Astrocyte (in vitro differentiated cells and primary cell): ENCODE measurements at regions not wholly inside any gene's neighbourhood (a gene's known extent, or its start where the extent isn't known, plus 50 kb on each side); places are given as distances from the start of the nearest gene placed in this dataset.
"Not testable (repeated sequence)": the region's sequence is repeated elsewhere in the genome, so short reads cannot be mapped to it uniquely, and the experiment has no call there.

Experiments
- DNase-seq: peaks from one replicate; pipeline ENCODE4 v3.0.0-alpha.2; 2010; ENCODE audit warnings: low read depth
- FAIRE-seq: peaks from 2 replicates; lab custom pipeline; 2011; peaks lifted over from hg19 to GRCh38; lab: Jason Lieb, UNC
- H2AFZ ChIP-seq: 2 replicates; pipeline ENCODE4 v1.6.0; 2012; ENCODE audit warnings: low read depth, low read length, inconsistent platforms
- H3K27ac ChIP-seq: 2 replicates; pipeline ENCODE4 v1.5.1; 2011; ENCODE audit warnings: low read depth, low read length, inconsistent platforms
- H3K27me3 ChIP-seq: 2 replicates; pipeline ENCODE4 v1.6.0; 2011; ENCODE audit warnings: low read length, inconsistent platforms; ENCODE audit not compliant: insufficient read depth
- H3K36me3 ChIP-seq: 2 replicates; pipeline ENCODE4 v1.5.1; 2011; ENCODE audit warnings: low read length, inconsistent platforms; ENCODE audit not compliant: insufficient read depth
- H3K4me1 ChIP-seq: 2 replicates; pipeline ENCODE4 v1.5.1; 2011; ENCODE audit warnings: low read length, inconsistent platforms; ENCODE audit not compliant: insufficient read depth
- H3K4me2 ChIP-seq: 2 replicates; pipeline ENCODE4 v1.6.0; 2012; ENCODE audit warnings: low read length, inconsistent platforms
- H3K4me3 ChIP-seq: 2 replicates; pipeline ENCODE4 v1.5.1; 2011; ENCODE audit warnings: low read depth, mild to moderate bottlenecking, low read length, inconsistent platforms; ENCODE audit not compliant: insufficient read depth
- H3K79me2 ChIP-seq: 2 replicates; pipeline ENCODE4 v1.6.0; 2012; ENCODE audit warnings: mild to moderate bottlenecking, low read length, inconsistent platforms; ENCODE audit not compliant: insufficient read depth
- H3K9ac ChIP-seq: 2 replicates; pipeline ENCODE4 v1.6.0; 2012; ENCODE audit warnings: mild to moderate bottlenecking, low read length, inconsistent platforms
- H3K9me3 ChIP-seq: 2 replicates; pipeline ENCODE4 v1.5.1; 2012; ENCODE audit warnings: low read depth, mild to moderate bottlenecking, low read length, inconsistent platforms; ENCODE audit not compliant: insufficient read depth
- H4K20me1 ChIP-seq: 2 replicates; pipeline ENCODE4 v1.6.0; 2012; ENCODE audit warnings: low read length, inconsistent platforms; ENCODE audit not compliant: insufficient read depth
- H3K27ac Mint-ChIP-seq: one replicate; pipeline ENCODE4 v1.8.0; 2021; ENCODE audit warnings: mild to moderate bottlenecking, mixed read lengths; ENCODE audit not compliant: unreplicated experiment
- H3K27me3 Mint-ChIP-seq: one replicate; pipeline ENCODE4 v1.8.0; 2021; ENCODE audit warnings: low read depth, mixed read lengths; ENCODE audit not compliant: unreplicated experiment
- H3K36me3 Mint-ChIP-seq: one replicate; pipeline ENCODE4 v1.8.0; 2021; ENCODE audit warnings: low read depth, mixed read lengths; ENCODE audit not compliant: unreplicated experiment
- H3K4me1 Mint-ChIP-seq: one replicate; pipeline ENCODE4 v1.8.0; 2021; ENCODE audit warnings: low read depth, mixed read lengths; ENCODE audit not compliant: unreplicated experiment
- H3K4me3 Mint-ChIP-seq: one replicate; pipeline ENCODE4 v1.8.0; 2021; ENCODE audit warnings: mild to moderate bottlenecking, moderate library complexity, mixed read lengths; ENCODE audit not compliant: unreplicated experiment
- H3K9me3 Mint-ChIP-seq: one replicate; pipeline ENCODE4 v1.8.0; 2021; ENCODE audit warnings: mild to moderate bottlenecking, mixed read lengths; ENCODE audit not compliant: unreplicated experiment
- EZH2 ChIP-seq: IDR thresholded peaks from 2 replicates; pipeline ENCODE4 v1.6.1; 2012; ENCODE audit warnings: mild to moderate bottlenecking, low read length, inconsistent platforms; ENCODE audit not compliant: insufficient read depth
- TF ChIP-seq, protein P1 (sequence below): IDR thresholded peaks from 2 replicates; pipeline ENCODE4 v1.5.1; 2011; ENCODE audit warnings: low read depth, mild to moderate bottlenecking, inconsistent platforms, low read length, moderate library complexity; ENCODE audit not compliant: insufficient read depth

DNA sequence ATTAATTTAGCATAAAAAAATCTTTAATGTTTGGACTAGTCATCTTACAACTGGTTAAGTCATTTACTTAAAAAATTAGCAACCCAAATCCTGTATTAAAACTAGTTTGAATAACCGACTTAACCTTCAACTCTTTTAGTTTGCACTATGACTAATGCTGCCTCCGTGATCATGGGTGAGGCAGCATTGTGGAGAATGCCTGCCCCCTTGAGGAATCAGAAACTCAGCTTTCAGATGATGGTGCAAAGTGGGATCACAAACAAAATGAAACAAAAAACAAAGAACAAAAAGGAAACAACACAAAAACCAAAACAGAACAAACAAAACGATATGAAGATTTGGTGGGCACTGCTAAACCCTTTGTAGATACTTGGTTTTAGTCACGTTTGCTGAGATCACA lies 127.0 kb upstream of the PALM2AKAP2 start:
- no peaks in the 10 kb centered on the region for H3K9me3 ChIP-seq
- no peaks in the 10 kb centered on the region for H3K79me2 ChIP-seq
- peaks cover 18% of the 10 kb centered on the region for H3K27me3 Mint-ChIP-seq
- H3K9me3 Mint-ChIP-seq, result peaks cover 6% of the 10 kb centered on the region
- no peak overlapping the region for H2AFZ ChIP-seq
- H3K4me1 ChIP-seq, result no peaks in the 10 kb centered on the region
- H3K4me3 ChIP-seq, result no peak overlapping the region
- no peaks in the 10 kb centered on the region for H3K36me3 ChIP-seq
- H3K9ac ChIP-seq, result no peak overlapping the region
- H3K36me3 Mint-ChIP-seq, result no peaks in the 10 kb centered on the region
- no peaks in the 10 kb centered on the region for H3K27me3 ChIP-seq
- no peaks in the 10 kb centered on the region for H4K20me1 ChIP-seq
- H3K27ac Mint-ChIP-seq, result no peak overlapping the region
- H3K4me3 Mint-ChIP-seq, result no peak overlapping the region
- peaks cover 2% of the 10 kb centered on the region for H3K4me1 Mint-ChIP-seq
- no peak for TF ChIP-seq EZH2
- TF ChIP-seq, protein P1, sequence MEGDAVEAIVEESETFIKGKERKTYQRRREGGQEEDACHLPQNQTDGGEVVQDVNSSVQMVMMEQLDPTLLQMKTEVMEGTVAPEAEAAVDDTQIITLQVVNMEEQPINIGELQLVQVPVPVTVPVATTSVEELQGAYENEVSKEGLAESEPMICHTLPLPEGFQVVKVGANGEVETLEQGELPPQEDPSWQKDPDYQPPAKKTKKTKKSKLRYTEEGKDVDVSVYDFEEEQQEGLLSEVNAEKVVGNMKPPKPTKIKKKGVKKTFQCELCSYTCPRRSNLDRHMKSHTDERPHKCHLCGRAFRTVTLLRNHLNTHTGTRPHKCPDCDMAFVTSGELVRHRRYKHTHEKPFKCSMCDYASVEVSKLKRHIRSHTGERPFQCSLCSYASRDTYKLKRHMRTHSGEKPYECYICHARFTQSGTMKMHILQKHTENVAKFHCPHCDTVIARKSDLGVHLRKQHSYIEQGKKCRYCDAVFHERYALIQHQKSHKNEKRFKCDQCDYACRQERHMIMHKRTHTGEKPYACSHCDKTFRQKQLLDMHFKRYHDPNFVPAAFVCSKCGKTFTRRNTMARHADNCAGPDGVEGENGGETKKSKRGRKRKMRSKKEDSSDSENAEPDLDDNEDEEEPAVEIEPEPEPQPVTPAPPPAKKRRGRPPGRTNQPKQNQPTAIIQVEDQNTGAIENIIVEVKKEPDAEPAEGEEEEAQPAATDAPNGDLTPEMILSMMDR, result peak; percentile 57
- H3K27ac ChIP-seq, result no peak overlapping the region
- FAIRE-seq (peak; percentile 80), DNase-seq (peak; percentile 28)
- H3K4me2 ChIP-seq, result peak overlapping the region; percentile 34

- Histone ChIP-seq H3K4me3 (no peak overlapping the region), H3K27ac (no peak overlapping the region), H3K4me1 (no peaks in the 10 kb centered on the region), H3K79me2 (no peaks in the 10 kb centered on the region), H4K20me1 (no peaks in the 10 kb centered on the region), H3K36me3 (no peaks in the 10 kb centered on the region), H3K4me2 (peak overlapping the region; percentile 34), H3K9ac (no peak overlapping the region), H3K27me3 (no peaks in the 10 kb centered on the region), H3K9me3 (no peaks in the 10 kb centered on the region), H2AFZ (no peak overlapping the region)
- FAIRE-seq (no peak), DNase-seq (no peak)
- peaks cover 2% of the 10 kb centered on the region for H3K4me1 Mint-ChIP-seq
- no peak overlapping the region for H3K27ac Mint-ChIP-seq
- peaks cover 14% of the 10 kb centered on the region for H3K27me3 Mint-ChIP-seq
- no peak overlapping the region for H3K4me3 Mint-ChIP-seq
- TF ChIP-seq, protein P1, result no peak
- TF ChIP-seq EZH2, result no peak
- peaks cover 6% of the 10 kb centered on the region for H3K9me3 Mint-ChIP-seq
- no peaks in the 10 kb centered on the region for H3K36me3 Mint-ChIP-seq
Measured at GRCh38 chr9:109653470-109653869, 126.5 kb upstream of the PALM2AKAP2 start.

GRCh38 chr9:109663978-109664377 lies 116.0 kb upstream of the PALM2AKAP2 start:
- H2AFZ ChIP-seq, H3K27me3 Mint-ChIP-seq, H3K27ac Mint-ChIP-seq, H3K4me2 ChIP-seq, H3K9me3 ChIP-seq, H4K20me1 ChIP-seq, H3K4me3 ChIP-seq, H3K9ac ChIP-seq, H3K4me1 Mint-ChIP-seq, H3K4me3 Mint-ChIP-seq, H3K79me2 ChIP-seq, FAIRE-seq, H3K4me1 ChIP-seq, DNase-seq, H3K36me3 Mint-ChIP-seq, H3K27me3 ChIP-seq, H3K27ac ChIP-seq, H3K36me3 ChIP-seq: not testable (repeated sequence)
- H3K9me3 Mint-ChIP-seq, result peaks cover 31% of the 10 kb centered on the region

GRCh38 chr9:109665736-109666135 lies 114.3 kb upstream of the PALM2AKAP2 start:
- not testable (repeated sequence) for H3K9me3 ChIP-seq, H3K27ac Mint-ChIP-seq, H3K27me3 Mint-ChIP-seq, H3K4me3 ChIP-seq, H3K36me3 ChIP-seq, H4K20me1 ChIP-seq, FAIRE-seq, H3K4me1 ChIP-seq, H3K4me3 Mint-ChIP-seq, H3K9ac ChIP-seq, H3K79me2 ChIP-seq, H2AFZ ChIP-seq, H3K4me1 Mint-ChIP-seq, H3K27me3 ChIP-seq, H3K36me3 Mint-ChIP-seq, DNase-seq, H3K27ac ChIP-seq, H3K4me2 ChIP-seq
- H3K9me3 Mint-ChIP-seq, result peaks cover 25% of the 10 kb centered on the region
